ENCODE measurements at regions not wholly inside any gene's neighbourhood (a gene's known extent, or its start where the extent isn't known, plus 50 kb on each side); places are given as distances from the start of the nearest gene placed in this dataset.

DNA sequence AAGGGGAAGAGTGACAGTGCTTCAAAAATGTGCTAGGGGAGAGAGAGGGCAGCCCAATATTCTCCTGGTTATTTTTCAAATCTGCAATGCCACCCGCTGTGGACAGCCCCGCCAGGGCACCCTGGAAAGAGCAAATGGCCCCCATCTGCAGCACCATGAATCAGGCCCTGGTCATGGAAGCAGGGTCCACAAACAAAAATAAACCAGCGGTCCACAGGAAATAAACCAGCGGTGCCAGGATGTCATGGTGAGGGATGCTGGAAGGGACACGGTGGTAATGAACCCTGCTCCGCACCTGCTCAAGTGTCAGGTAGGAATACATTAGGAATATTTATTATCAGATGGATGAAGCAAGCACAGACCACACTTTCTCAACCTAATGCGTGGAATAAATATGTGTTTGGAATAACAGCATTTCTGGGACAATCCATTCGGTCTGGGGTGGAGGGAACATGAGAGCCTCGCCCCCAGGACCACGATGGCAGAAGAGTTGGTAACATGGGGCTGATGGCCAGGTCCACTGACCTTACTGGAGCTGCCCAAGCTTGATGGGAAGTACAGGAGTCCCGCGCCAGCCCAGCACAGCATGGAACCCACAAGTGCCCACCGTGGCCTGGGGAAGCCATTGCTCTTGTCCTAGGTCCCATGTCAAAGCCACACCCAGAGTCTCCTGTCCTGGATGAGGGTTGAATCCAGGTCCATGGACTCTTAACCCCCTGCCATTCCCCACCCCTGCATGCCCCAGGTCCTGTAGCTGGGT lies 181.7 kb downstream of the BRD1 start:
- Histone ChIP-seq H3K4me2 (no peak overlapping the region), H3K9ac (no peak overlapping the region), H3K9me3 (replicated peaks in 1 of 11) (peaks cover 0 to 7% (median 0%) of the 10 kb centered on the region in 11 experiments; a peak in 3 of 22 replicates), H3K27ac (no peak overlapping the region), H3K4me1 (peaks cover 0 to 33% (median 25%) of the 10 kb centered on the region in 10 experiments; a peak in 16 of 20 replicates), H4K20me1 (peaks cover 23 to 93% (median 77%) of the 10 kb centered on the region in 11 experiments; a peak in 21 of 22 replicates), H3K36me3 (peaks cover 18 to 72% (median 48%) of the 10 kb centered on the region in 11 experiments; a peak in 21 of 22 replicates), H3K4me3 (no peak overlapping the region), H3K27me3 (no peaks in the 10 kb centered on the region)
- no peak for TF ChIP-seq Cebpa-rat (IDR thresholded peaks at IDR 0.05)

DNA sequence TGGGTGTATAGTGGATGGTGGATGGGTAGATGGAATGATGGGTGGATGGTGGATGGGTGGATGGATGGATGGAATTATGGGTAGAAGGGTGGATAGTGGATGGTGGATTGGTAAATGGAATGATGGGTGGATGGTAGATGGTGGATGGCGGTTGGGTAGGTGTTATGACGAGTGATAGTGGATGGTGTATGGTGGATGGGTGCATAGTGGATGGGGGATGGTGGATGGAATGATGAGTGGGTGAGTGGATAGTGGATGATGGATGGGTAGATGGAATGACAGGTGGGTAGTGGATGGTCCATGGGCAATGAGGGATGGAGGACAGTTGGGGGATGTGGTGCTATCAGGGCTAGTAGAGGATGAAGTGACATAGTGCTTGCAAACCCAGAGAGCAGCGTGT lies 182.4 kb downstream of the BRD1 start:
- H3K4me2 ChIP-seq, result no peak overlapping the region
- peaks cover 0 to 36% (median 30%) of the 10 kb centered on the region in 10 experiments; a peak in 15 of 20 replicates for H3K4me1 ChIP-seq
- no peaks in the 10 kb centered on the region for H3K27me3 ChIP-seq
- no peak overlapping the region for H3K27ac ChIP-seq
- peaks cover 10 to 64% (median 40%) of the 10 kb centered on the region in 11 experiments; a peak in 20 of 22 replicates for H3K36me3 ChIP-seq
- no peak overlapping the region for H3K4me3 ChIP-seq
- TF ChIP-seq Cebpa-rat (IDR thresholded peaks at IDR 0.05), result no peak
- no peak overlapping the region for H3K9ac ChIP-seq
- peaks cover 0 to 7% (median 0%) of the 10 kb centered on the region in 11 experiments; a peak in 3 of 22 replicates for H3K9me3 ChIP-seq (replicated peaks in 1 of 11)
- H4K20me1 ChIP-seq, result peaks cover 30 to 93% (median 77%) of the 10 kb centered on the region in 11 experiments; a peak in 21 of 22 replicates

DNA sequence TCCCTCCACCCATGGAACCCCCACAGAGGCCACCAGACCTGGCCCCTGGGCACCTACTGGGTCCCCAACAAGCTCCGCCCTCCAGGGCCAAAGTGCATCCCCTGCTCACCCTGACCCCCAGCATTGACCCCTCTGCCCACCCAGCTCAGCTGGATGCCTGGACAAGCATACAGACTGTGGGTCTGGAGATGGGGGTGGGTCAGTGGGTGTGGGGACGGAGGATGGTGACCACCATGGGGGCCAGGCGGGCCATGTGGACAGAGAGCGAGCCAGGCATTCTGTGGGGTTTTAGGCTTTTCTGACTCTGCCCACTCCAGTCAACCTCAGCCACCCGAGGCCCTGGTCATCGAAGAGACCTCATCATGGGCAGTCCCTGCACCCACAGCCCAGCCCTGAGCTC lies 183.7 kb downstream of the BRD1 start:
- H3K9me3 ChIP-seq (replicated peaks in 1 of 11), result peaks cover 0 to 7% (median 0%) of the 10 kb centered on the region in 11 experiments; a peak in 3 of 22 replicates
- TF ChIP-seq Cebpa-rat (IDR thresholded peaks at IDR 0.05), result no peak

DNA sequence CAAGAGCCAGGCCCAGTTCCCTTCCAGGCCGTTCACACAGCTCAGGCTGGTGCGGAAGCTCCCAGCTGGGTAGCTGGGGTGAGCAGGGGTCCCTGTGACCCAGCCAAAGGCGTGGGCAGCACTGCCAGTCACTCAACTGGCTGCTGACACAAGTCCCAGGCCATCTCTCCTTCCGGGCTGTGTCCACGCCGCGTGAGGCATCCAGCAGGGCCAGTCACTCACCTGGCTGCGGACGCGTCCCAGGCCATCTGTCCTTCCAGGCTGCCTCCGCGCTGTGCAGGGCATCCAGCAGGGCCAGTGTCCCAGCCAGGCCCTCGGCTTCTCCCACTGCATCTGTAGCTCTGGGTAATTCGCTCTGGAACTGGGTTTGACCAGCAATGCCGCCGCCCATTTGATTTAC lies 184.2 kb downstream of the BRD1 start:
- Histone ChIP-seq H3K4me1 (peaks cover 0 to 45% (median 31%) of the 10 kb centered on the region in 10 experiments; a peak in 15 of 20 replicates), H4K20me1 (peaks cover 30 to 95% (median 78%) of the 10 kb centered on the region in 11 experiments; a peak in 21 of 22 replicates), H3K4me2 (0 out of 22 replicates have a peak overlapping the region, but pooled peaks of 1 of the 11 experiments have one; percentile 5), H3K4me3 (no peak overlapping the region), H3K27me3 (no peaks in the 10 kb centered on the region), H3K9ac (no peak overlapping the region), H3K36me3 (peaks cover 0 to 50% (median 27%) of the 10 kb centered on the region in 11 experiments; a peak in 18 of 22 replicates), H3K9me3 (replicated peaks in 1 of 11) (peaks cover 0 to 7% (median 0%) of the 10 kb centered on the region in 11 experiments; a peak in 3 of 22 replicates), H3K27ac (no peak overlapping the region)
- no peak for TF ChIP-seq Cebpa-rat (IDR thresholded peaks at IDR 0.05)

More for the DNA sequence above, 183.7 kb downstream of the BRD1 start:
- peaks cover 0 to 45% (median 31%) of the 10 kb centered on the region in 10 experiments; a peak in 15 of 20 replicates for H3K4me1 ChIP-seq
- H3K36me3 ChIP-seq, result peaks cover 0 to 52% (median 28%) of the 10 kb centered on the region in 11 experiments; a peak in 18 of 22 replicates
- H3K4me3 ChIP-seq, result no peak overlapping the region
- no peaks in the 10 kb centered on the region for H3K27me3 ChIP-seq
- H3K27ac ChIP-seq, result no peak overlapping the region
- no peak overlapping the region for H3K4me2 ChIP-seq
- no peak overlapping the region for H3K9ac ChIP-seq
- peaks cover 30 to 93% (median 75%) of the 10 kb centered on the region in 11 experiments; a peak in 21 of 22 replicates for H4K20me1 ChIP-seq

DNA sequence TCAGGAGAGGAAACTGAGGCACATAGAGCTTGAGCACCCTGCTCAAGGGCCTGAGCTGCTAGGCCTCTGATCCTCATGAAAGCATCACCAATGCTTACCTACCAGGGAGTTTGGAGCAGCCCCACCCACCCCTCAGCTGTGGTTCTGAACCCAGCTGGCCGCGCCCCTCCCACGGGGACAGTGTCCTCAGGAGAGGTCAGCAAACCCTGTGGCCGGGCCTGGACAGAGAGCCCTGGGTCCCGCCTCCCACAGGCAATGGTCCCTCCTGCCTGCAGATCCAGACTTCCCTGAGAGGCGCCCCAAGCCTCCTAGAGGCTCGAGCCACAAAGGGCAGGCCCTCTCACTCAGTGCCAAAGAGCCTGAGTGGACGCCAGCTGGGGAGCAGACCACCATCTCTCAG lies 184.9 kb downstream of the BRD1 start:
- Histone ChIP-seq H3K4me3 (no peak overlapping the region), H4K20me1 (peaks cover 25 to 95% (median 78%) of the 10 kb centered on the region in 11 experiments; a peak in 21 of 22 replicates), H3K4me1 (peaks cover 0 to 51% (median 33%) of the 10 kb centered on the region in 10 experiments; a peak in 15 of 20 replicates), H3K9ac (peak overlapping the region in 2 of 11 experiments; percentile 7 to 50; a peak in 2 of 22 replicates), H3K27ac (no peak overlapping the region), H3K36me3 (peaks cover 0 to 50% (median 20%) of the 10 kb centered on the region in 11 experiments; a peak in 18 of 22 replicates), H3K9me3 (replicated peaks in 1 of 11) (peaks cover 0 to 7% (median 0%) of the 10 kb centered on the region in 11 experiments; a peak in 3 of 22 replicates), H3K27me3 (no peaks in the 10 kb centered on the region), H3K4me2 (peak overlapping the region in 8 of 11 experiments; percentile 20 to 71 (median 62); a peak in 8 of 22 replicates)
- no peak for TF ChIP-seq Cebpa-rat (IDR thresholded peaks at IDR 0.05)

DNA sequence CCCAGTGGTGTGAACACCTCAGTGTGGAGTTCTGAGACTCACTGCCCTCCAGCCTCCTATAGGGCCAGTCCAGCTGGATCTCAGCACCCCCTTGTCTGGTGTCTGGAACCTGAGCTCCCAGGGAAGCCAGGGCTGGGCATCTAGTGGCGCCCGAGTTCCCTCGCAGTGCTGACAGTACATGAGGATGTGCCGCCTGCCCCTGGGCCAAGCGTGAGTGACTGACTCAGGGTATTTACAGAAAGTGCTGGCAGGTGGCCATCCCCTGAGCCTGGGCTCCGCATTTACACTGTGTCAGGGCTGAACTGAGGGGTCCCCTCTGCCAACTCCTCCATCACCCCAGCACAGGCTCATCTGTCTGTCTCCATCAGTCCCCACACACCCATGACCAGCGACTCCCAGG lies 185.3 kb downstream of the BRD1 start:
- peak overlapping the region in 8 of 11 experiments; percentile 20 to 71 (median 62); a peak in 12 of 22 replicates for H3K4me2 ChIP-seq
- peaks cover 0 to 55% (median 33%) of the 10 kb centered on the region in 10 experiments; a peak in 15 of 20 replicates for H3K4me1 ChIP-seq
- no peaks in the 10 kb centered on the region for H3K27me3 ChIP-seq
- H3K9ac ChIP-seq, result peak overlapping the region in 2 of 11 experiments; percentile 7 to 50; a peak in 2 of 22 replicates
- peaks cover 25 to 95% (median 78%) of the 10 kb centered on the region in 11 experiments; a peak in 21 of 22 replicates for H4K20me1 ChIP-seq
- no peak overlapping the region for H3K4me3 ChIP-seq
- peaks cover 0 to 47% (median 16%) of the 10 kb centered on the region in 11 experiments; a peak in 17 of 22 replicates for H3K36me3 ChIP-seq
- peaks cover 0 to 7% (median 0%) of the 10 kb centered on the region in 11 experiments; a peak in 3 of 22 replicates for H3K9me3 ChIP-seq (replicated peaks in 1 of 11)
- TF ChIP-seq Cebpa-rat (IDR thresholded peaks at IDR 0.05), result no peak
- no peak overlapping the region; a peak in 1 of 22 replicates for H3K27ac ChIP-seq

DNA sequence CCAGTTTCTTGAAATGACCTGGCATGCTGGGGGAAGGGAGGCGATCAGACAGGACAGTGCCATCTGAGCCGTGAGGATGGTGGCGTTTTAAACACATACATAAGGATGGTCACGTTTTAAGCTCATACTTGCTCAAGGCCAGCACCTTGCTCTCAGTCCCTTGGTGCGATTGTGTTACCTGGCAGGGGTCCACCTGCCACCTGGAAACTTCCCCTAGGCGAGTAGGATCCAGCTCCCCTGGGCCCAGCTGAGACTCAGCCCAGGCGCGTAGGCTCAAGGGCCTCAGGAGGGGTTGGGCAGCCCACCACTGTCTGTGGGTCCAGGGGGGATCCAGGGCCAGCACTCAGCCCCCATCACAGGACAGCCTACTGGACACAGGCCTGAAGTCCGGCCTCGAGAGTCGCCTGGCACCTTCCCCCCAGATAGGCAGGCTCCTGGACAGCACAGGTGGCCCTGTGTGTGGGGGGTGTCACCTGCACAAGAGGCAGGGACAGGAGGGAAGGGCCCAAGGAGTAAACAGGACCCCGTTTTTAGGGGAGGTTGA lies 185.8 kb downstream of the BRD1 start:
- Histone ChIP-seq H3K36me3 (peaks cover 0 to 42% (median 14%) of the 10 kb centered on the region in 11 experiments; a peak in 17 of 22 replicates), H3K4me3 (no peak overlapping the region), H3K4me2 (peak overlapping the region in 9 of 11 experiments; percentile 12 to 71 (median 62); a peak in 15 of 22 replicates), H3K9me3 (replicated peaks in 1 of 11) (peaks cover 0 to 7% (median 0%) of the 10 kb centered on the region in 11 experiments; a peak in 3 of 22 replicates), H4K20me1 (peaks cover 29 to 95% (median 78%) of the 10 kb centered on the region in 11 experiments; a peak in 21 of 22 replicates), H3K27ac (no peak overlapping the region; a peak in 2 of 22 replicates), H3K27me3 (no peaks in the 10 kb centered on the region), H3K4me1 (peaks cover 0 to 58% (median 33%) of the 10 kb centered on the region in 10 experiments; a peak in 15 of 20 replicates), H3K9ac (peak overlapping the region in 3 of 11 experiments; percentile 7 to 50 (median 19); a peak in 3 of 22 replicates)
- no peak for TF ChIP-seq Cebpa-rat (IDR thresholded peaks at IDR 0.05)

DNA sequence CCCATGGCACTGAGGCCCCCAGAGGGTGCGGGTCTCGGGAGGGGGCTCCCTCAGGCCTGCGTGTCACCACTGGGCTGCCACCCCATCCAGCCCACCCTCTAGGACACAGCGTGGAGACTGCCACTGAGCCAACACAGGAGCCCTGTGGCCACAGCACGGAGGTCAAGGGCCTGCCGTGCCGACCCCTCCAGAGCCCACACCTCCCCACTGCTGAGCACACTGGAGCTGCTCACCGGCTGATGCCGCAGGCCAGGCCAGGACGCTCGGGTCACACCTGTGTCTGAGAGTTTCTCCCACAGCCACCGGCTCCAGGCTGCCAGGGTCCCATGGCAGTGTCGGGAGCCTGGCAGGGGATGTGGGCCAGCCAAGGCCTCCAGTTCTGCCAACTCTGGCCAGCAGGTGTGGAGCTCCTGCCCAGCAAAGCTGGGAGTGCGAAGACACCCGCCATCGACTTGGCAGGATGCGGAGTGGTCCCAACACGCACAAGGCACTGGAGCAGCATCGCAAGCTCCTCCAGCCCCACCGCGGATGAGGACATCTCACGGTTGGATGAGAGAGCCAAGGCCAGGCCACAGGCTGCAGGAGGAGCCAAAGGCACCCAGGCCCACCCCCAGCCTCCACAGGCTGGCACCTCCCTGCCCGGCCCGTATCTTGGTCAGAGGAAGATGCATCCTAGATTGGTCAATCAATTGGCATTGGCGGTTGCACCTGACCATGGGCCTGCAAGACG lies 187.1 kb downstream of the BRD1 start:
- Histone ChIP-seq H3K4me3 (no peak overlapping the region), H3K4me2 (peak overlapping the region in 8 of 11 experiments; percentile 20 to 71 (median 62); a peak in 13 of 22 replicates), H3K9ac (peak overlapping the region in 1 of 11 experiments; percentile 19; a peak in 1 of 22 replicates), H3K4me1 (peaks cover 0 to 58% (median 33%) of the 10 kb centered on the region in 10 experiments; a peak in 15 of 20 replicates), H4K20me1 (peaks cover 29 to 96% (median 82%) of the 10 kb centered on the region in 11 experiments; a peak in 21 of 22 replicates), H3K36me3 (peaks cover 0 to 33% (median 11%) of the 10 kb centered on the region in 11 experiments; a peak in 15 of 22 replicates), H3K9me3 (replicated peaks in 1 of 11) (no peaks in the 10 kb centered on the region; a peak in 1 of 22 replicates), H3K27ac (no peak overlapping the region), H3K27me3 (no peaks in the 10 kb centered on the region)
- TF ChIP-seq Cebpa-rat (IDR thresholded peaks at IDR 0.05), result no peak
